ENCODE measurements at regions not wholly inside any gene's neighbourhood (a gene's known extent, or its start where the extent isn't known, plus 50 kb on each side); places are given as distances from the start of the nearest gene placed in this dataset.

DNA sequence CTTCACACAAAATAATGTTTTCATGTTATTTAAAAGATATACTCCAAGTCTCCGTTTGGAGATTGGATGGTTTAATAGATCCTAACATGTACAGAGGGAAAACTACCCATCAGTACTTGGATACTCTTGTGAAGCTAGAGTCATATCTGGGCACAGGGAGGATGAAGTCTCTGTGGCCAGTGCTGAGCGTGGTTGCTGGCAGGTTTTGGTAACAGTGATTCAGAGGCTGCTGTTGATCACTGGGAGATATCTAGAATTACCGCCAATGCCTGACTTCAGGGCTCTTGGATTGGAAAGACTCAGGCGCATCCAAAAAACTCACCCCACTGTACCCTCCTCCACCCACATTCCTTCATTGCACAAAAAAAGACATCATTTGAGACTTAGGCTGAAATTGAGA, 107.2 kb upstream of the PGRMC2 start:
- no peak overlapping the region for H3K27ac ChIP-seq (ENCODE audit: low read depth in 1 of 2, low read length in 2 of 2)

DNA sequence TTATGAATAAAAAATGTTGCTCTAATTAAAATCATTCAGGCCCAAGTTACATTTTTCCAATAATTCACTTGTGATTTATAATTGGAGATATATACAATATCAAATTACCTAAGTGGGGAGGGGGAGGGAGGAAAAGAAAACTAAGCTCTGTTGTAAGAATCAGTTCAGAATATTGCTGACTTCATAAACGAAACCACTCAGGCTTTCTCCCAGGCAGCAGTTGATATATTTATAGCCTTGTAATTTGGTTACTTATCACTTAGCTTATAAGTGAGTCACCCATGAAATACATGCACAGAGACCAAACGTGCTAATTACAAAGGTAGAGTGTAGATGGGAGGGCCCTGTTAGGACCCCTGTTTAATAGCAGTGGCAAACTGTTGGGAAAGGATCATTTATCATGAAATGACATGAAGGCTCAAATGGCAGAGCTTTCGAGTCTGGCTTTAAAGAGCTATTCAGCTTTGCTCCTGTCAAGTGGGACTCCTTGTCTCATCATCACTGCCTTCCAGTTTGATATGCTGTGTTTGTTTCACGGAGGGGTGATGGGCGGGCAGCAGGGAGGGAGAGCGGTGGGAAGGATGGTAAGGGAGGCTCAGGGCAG, 105.6 kb upstream of the PGRMC2 start:
- no peaks in the 10 kb centered on the region for H3K9me3 ChIP-seq (ENCODE audit: control insufficient read depth, low read length)
- peaks cover 3 to 6% of the 10 kb centered on the region in 2 donors for H3K4me1 ChIP-seq (ENCODE audit: control insufficient read depth in 1 of 2, insufficient read depth in 2 of 2, low read length in 2 of 2)
- H3K27ac ChIP-seq (ENCODE audit: low read depth in 1 of 2, low read length in 2 of 2): no peak overlapping the region
- no peak overlapping the region for H3K4me3 ChIP-seq (ENCODE audit: low read length in 2 of 2)
- intact Hi-C loops (cut with DNase I): no loop called here
- H3K27me3 ChIP-seq (ENCODE audit: control insufficient read depth in 1 of 2, insufficient read depth in 2 of 2, low read length in 1 of 2): no peaks in the 10 kb centered on the region
- 33 to 35% methylated on average over 6 of the region's 6 CpGs for WGBS, 2 donors
- no peak for DNase-seq
- peak; percentile 41 for ATAC-seq (ENCODE audit: low FRiP score)
- H3K36me3 ChIP-seq (ENCODE audit: control insufficient read depth in 1 of 2, insufficient read depth in 2 of 2, low read length in 1 of 2): no peaks in the 10 kb centered on the region

More for the DNA sequence above, 107.2 kb upstream of the PGRMC2 start:
- Histone ChIP-seq H3K36me3 (ENCODE audit: control insufficient read depth in 1 of 2, insufficient read depth in 2 of 2, low read length in 1 of 2) (no peaks in the 10 kb centered on the region), H3K4me1 (ENCODE audit: control insufficient read depth in 1 of 2, insufficient read depth in 2 of 2, low read length in 2 of 2) (peaks cover 3 to 6% of the 10 kb centered on the region in 2 donors), H3K27me3 (ENCODE audit: control insufficient read depth in 1 of 2, insufficient read depth in 2 of 2, low read length in 1 of 2) (no peaks in the 10 kb centered on the region), H3K9me3 (ENCODE audit: control insufficient read depth, low read length) (no peaks in the 10 kb centered on the region), H3K4me3 (ENCODE audit: low read length in 2 of 2) (no peak overlapping the region)
- WGBS, 2 donors: 48 to 50% methylated on average over 4 of the region's 4 CpGs
- intact Hi-C loops (cut with DNase I): no loop called here
- ATAC-seq (ENCODE audit: low FRiP score) (peak; percentile 82), DNase-seq (no peak)

DNA sequence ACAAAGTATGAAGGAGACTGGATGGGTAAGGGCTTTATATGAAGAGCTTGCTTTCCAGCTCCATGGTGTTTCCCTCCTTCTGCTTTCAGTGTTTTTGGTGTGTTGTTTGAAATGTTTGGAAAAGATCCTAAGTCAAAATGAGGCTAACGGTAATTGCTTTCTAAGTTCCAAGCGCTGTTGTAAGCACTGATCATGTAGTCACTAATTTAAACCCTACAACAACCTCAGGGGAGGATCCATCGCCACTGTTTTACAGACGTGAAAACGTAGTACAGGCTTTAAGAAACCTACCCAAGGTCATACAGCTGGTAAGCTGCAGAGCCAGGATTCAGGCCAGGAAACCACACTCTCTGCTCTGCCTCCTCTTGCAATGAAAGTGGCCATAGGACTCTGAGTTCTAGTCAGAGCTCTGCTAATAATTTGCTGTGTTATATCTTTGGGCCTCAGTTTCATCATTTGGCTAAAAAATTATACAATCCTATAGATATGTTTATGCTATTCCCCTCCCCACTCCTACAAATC, 102.9 kb upstream of the PGRMC2 start:
- peaks cover 6% of the 10 kb centered on the region in 2 donors for H3K4me1 ChIP-seq (ENCODE audit: control insufficient read depth in 1 of 2, insufficient read depth in 2 of 2, low read length in 2 of 2)
- H3K4me3 ChIP-seq (ENCODE audit: low read length in 2 of 2): no peak overlapping the region
- WGBS, 2 donors: 89% methylated on average over 5 of the region's 5 CpGs
- DNase-seq: no peak
- no peak overlapping the region for H3K27ac ChIP-seq (ENCODE audit: low read depth in 1 of 2, low read length in 2 of 2)
- ATAC-seq (ENCODE audit: low FRiP score): no peak
- intact Hi-C loops (cut with DNase I): no loop called here
- H3K27me3 ChIP-seq (ENCODE audit: control insufficient read depth in 1 of 2, insufficient read depth in 2 of 2, low read length in 1 of 2): no peaks in the 10 kb centered on the region
- no peaks in the 10 kb centered on the region for H3K9me3 ChIP-seq (ENCODE audit: control insufficient read depth, low read length)
- H3K36me3 ChIP-seq (ENCODE audit: control insufficient read depth in 1 of 2, insufficient read depth in 2 of 2, low read length in 1 of 2): no peaks in the 10 kb centered on the region

DNA sequence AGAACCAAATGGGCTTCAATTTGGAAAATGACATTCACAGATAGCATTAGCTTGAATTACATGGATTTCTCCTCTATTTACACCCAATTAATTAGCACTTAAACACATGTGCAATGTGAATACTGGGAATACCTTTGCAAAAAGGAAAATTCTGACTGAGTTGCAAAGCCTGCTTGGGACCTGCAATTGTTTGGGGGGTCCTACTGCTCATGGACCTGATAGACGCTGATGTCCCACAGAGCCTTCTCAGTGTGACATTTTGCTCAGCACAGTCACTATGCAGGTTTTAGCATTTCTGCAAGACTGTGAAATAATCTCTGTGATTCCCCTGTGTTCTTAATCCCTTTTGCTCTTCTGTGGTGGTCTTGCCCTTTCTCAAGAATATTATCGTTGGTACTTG, 101.2 kb upstream of the PGRMC2 start:
- intact Hi-C loops (cut with DNase I): loop anchor here (5.0 to 10.0 kb wide), 2 partner anchors 126 to 424 kb away; no protein-coding TSS in a partner anchor
- DNase-seq (no peak), ATAC-seq (ENCODE audit: low FRiP score) (no peak)
- H3K27ac ChIP-seq (ENCODE audit: low read depth in 1 of 2, low read length in 2 of 2): no peak overlapping the region
- no peak overlapping the region for H3K4me3 ChIP-seq (ENCODE audit: low read length in 2 of 2)
- WGBS, 2 donors: 94 to 96% methylated on average over 2 of the region's 2 CpGs
- peaks cover 6% of the 10 kb centered on the region in 2 donors for H3K4me1 ChIP-seq (ENCODE audit: control insufficient read depth in 1 of 2, insufficient read depth in 2 of 2, low read length in 2 of 2)
- no peaks in the 10 kb centered on the region for H3K27me3 ChIP-seq (ENCODE audit: control insufficient read depth in 1 of 2, insufficient read depth in 2 of 2, low read length in 1 of 2)
- no peaks in the 10 kb centered on the region for H3K36me3 ChIP-seq (ENCODE audit: control insufficient read depth in 1 of 2, insufficient read depth in 2 of 2, low read length in 1 of 2)
- H3K9me3 ChIP-seq (ENCODE audit: control insufficient read depth, low read length): no peaks in the 10 kb centered on the region

DNA sequence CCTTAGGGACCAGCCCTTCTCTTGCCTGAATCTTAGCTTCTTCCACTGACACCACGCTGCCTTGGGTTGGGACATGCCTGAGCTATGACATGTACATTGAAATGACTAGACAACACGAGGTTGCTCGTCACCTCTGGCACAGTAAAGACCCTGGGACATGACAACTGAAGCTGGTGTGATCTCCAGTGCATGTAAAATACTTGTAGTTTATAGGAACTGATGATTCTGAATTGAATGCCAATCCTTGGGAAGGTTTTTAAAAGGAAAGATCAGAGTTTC, 100.7 kb upstream of the PGRMC2 start:
- ATAC-seq (ENCODE audit: low FRiP score): no peak
- 94 to 98% methylated on average over 3 of the region's 3 CpGs for WGBS, 2 donors
- DNase-seq: no peak
- Histone ChIP-seq H3K27ac (ENCODE audit: low read depth in 1 of 2, low read length in 2 of 2) (no peak overlapping the region), H3K4me3 (ENCODE audit: low read length in 2 of 2) (no peak overlapping the region), H3K9me3 (ENCODE audit: control insufficient read depth, low read length) (no peaks in the 10 kb centered on the region), H3K4me1 (ENCODE audit: control insufficient read depth in 1 of 2, insufficient read depth in 2 of 2, low read length in 2 of 2) (peaks cover 4 to 5% of the 10 kb centered on the region in 2 donors), H3K36me3 (ENCODE audit: control insufficient read depth in 1 of 2, insufficient read depth in 2 of 2, low read length in 1 of 2) (no peaks in the 10 kb centered on the region), H3K27me3 (ENCODE audit: control insufficient read depth in 1 of 2, insufficient read depth in 2 of 2, low read length in 1 of 2) (no peaks in the 10 kb centered on the region)
- intact Hi-C loops (cut with DNase I): loop anchor here (5.0 to 10.0 kb wide), 2 partner anchors 127 to 424 kb away; no protein-coding TSS in a partner anchor

DNA sequence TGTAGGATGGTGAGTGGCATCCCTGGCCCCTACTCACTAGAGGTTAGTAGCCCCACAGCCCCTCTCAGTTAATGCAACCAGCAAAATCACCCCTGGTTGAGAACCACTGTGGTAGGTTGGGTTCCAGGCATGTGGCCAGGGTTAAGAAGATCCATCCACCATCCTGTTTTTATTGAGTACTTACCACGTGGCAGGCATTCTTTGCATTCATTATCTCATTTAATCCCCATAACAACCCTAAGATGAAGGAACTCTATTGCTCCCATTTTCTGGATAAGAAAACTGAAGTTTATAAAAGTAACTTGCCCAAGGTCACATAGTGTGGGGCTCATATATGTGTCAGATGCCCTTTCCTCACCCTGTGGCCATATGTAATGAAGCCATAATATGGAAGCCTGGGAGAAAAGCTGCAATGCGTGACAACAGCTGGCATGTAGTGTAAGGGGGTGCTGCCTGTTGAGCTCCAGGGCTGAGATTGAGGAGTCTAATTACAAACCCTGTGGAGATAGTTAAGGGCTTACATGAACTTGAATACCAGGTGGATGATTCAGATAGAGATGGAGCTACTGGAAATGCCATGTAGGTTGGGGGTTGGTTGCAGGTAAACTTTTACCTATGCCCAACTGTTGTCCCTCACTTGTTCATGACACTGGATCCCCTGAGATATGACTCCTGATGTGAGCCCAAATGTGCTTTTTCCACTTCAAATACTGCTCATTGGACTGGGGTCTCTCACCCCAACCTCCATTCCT, 100.2 kb upstream of the PGRMC2 start:
- WGBS, 2 donors: 77 to 78% methylated on average over 2 of the region's 2 CpGs
- H3K36me3 ChIP-seq (ENCODE audit: control insufficient read depth in 1 of 2, insufficient read depth in 2 of 2, low read length in 1 of 2): no peaks in the 10 kb centered on the region
- ATAC-seq (ENCODE audit: low FRiP score) (no peak), DNase-seq (no peak)
- H3K27ac ChIP-seq (ENCODE audit: low read depth in 1 of 2, low read length in 2 of 2): peak overlapping the region in 1 of 2 donors; percentile 25
- no peaks in the 10 kb centered on the region for H3K9me3 ChIP-seq (ENCODE audit: control insufficient read depth, low read length)
- intact Hi-C loops (cut with DNase I): loop anchor here (2.0 to 10.0 kb wide), 3 partner anchors 99 to 425 kb away; no protein-coding TSS in a partner anchor
- peaks cover 0 to 3% of the 10 kb centered on the region in 2 donors for H3K4me1 ChIP-seq (ENCODE audit: control insufficient read depth in 1 of 2, insufficient read depth in 2 of 2, low read length in 2 of 2)
- H3K4me3 ChIP-seq (ENCODE audit: low read length in 2 of 2): no peak overlapping the region
- H3K27me3 ChIP-seq (ENCODE audit: control insufficient read depth in 1 of 2, insufficient read depth in 2 of 2, low read length in 1 of 2): no peaks in the 10 kb centered on the region

DNA sequence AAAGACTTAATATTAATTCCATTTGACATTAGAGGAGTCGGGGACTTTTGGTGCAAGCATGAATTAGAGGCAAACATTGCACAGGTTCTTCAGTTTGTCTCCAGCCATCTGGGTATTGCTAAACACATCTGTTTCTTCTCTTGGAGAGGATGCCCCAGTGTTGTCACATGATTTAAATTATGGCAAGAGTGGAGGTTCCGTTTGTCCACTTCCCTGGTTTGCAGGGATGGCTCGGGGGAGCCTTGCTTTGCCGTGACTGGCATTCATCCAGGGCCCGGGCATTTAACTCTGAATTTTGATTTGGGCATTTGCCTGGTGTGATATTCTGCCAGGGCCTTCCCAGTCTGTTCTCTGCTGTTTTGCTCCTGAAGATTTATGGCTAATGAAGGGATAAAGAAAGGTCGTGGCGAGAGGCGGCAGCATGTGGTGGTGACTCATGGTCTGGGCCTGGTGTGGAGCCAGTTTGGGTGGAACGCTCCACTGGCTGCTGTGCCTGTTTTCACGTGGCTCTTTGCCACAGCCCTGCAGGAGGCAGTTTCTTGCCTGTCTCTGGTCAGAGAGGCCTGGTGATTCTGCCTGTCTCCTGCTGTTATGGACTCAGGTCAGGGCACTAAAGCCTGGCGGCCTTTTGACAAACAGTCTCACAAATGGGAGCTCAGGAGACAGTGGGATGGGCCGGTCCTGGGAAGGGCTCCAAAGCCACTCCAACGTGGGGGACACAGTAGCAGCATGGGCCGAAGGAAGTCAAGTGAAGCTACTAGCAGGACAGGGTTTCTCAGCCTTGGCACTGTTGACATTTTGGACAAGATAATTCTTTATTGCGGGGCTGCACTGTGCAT, 99.4 kb upstream of the PGRMC2 start:
- peak; percentile 95 for ATAC-seq (ENCODE audit: low FRiP score)
- DNase-seq: peak; percentile 95
- H3K27ac ChIP-seq (ENCODE audit: low read depth in 1 of 2, low read length in 2 of 2): peak overlapping the region in 1 of 2 donors; percentile 52
- H3K36me3 ChIP-seq (ENCODE audit: control insufficient read depth in 1 of 2, insufficient read depth in 2 of 2, low read length in 1 of 2): no peaks in the 10 kb centered on the region
- WGBS, 2 donors: 6 to 8% methylated on average over 15 of the region's 15 CpGs
- H3K27me3 ChIP-seq (ENCODE audit: control insufficient read depth in 1 of 2, insufficient read depth in 2 of 2, low read length in 1 of 2): no peaks in the 10 kb centered on the region
- intact Hi-C loops (cut with DNase I): loop anchor here (2.0 to 10.0 kb wide), 3 partner anchors 98 to 425 kb away; no protein-coding TSS in a partner anchor
- H3K4me1 ChIP-seq (ENCODE audit: control insufficient read depth in 1 of 2, insufficient read depth in 2 of 2, low read length in 2 of 2): peaks cover 0 to 3% of the 10 kb centered on the region in 2 donors
- no peak overlapping the region for H3K4me3 ChIP-seq (ENCODE audit: low read length in 2 of 2)
- no peaks in the 10 kb centered on the region for H3K9me3 ChIP-seq (ENCODE audit: control insufficient read depth, low read length)

DNA sequence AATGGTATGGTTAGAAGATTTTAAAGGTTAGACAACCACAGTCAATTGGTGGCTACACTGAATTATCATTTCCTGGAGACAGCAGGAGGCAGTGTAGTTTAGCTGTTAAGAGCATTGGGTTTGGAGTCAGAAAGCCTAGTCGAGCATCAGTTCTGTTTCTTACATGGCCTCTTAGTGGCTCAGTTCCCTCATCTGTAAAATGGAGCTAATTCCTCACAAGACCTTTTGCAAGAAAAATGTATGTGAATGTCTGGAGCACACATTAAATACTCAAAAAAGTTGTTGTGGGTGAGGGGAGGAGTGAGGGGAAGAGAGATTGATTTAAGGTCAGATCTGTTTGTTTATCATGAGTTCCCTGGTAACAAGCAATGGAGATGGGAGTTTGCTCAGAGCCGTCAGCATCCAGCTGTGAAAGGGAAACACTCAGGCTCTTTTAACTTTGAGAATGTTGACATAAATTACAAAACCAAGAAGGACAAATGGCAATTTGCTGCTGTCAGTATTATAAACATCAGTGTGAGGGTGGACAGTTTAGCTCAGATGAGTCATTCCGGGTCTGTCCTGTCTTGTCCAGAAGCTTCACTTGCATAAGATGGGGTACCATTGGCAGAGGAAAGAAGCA, 98.2 kb upstream of the PGRMC2 start:
- Histone ChIP-seq H3K9me3 (ENCODE audit: control insufficient read depth, low read length) (no peaks in the 10 kb centered on the region), H3K27me3 (ENCODE audit: control insufficient read depth in 1 of 2, insufficient read depth in 2 of 2, low read length in 1 of 2) (no peaks in the 10 kb centered on the region), H3K4me3 (ENCODE audit: low read length in 2 of 2) (no peak overlapping the region), H3K36me3 (ENCODE audit: control insufficient read depth in 1 of 2, insufficient read depth in 2 of 2, low read length in 1 of 2) (no peaks in the 10 kb centered on the region), H3K4me1 (ENCODE audit: control insufficient read depth in 1 of 2, insufficient read depth in 2 of 2, low read length in 2 of 2) (peaks cover 0 to 3% of the 10 kb centered on the region in 2 donors), H3K27ac (ENCODE audit: low read depth in 1 of 2, low read length in 2 of 2) (peak overlapping the region; percentile 63 to 69)
- 31 to 46% methylated on average over 3 of the region's 3 CpGs for WGBS, 2 donors
- no peak for DNase-seq
- peak; percentile 44 for ATAC-seq (ENCODE audit: low FRiP score)
- intact Hi-C loops (cut with DNase I): loop anchor here (2.0 to 10.0 kb wide), 3 partner anchors 97 to 427 kb away; no protein-coding TSS in a partner anchor
